SK-MEL-5 (cell line): ENCODE measurements at regions not wholly inside any gene's neighbourhood (a gene's known extent, or its start where the extent isn't known, plus 50 kb on each side); places are given as distances from the start of the nearest gene placed in this dataset.
"Not testable (repeated sequence)": the region's sequence is repeated elsewhere in the genome, so short reads cannot be mapped to it uniquely, and the experiment has no call there.

ENCODE experiments used
- DNase-seq: peaks from one replicate; pipeline ENCODE4 v3.0.0-alpha.2; 2016; ENCODE audit warnings: low read depth, low spot score
- in situ Hi-C: cut with HindIII; loops from 2 replicates; pipeline ENCODE4 v1.10.0; 2016; ENCODE audit warnings: low sequenced_read_pairs, high pct_unique_total_duplicates, low pct_unique_long_range_greater_than_20kb

GRCh38 chr14:58746701-58747100 is 108.9 kb downstream of the DACT1 start:
- no peak for DNase-seq

GRCh38 chr14:58747181-58747580 is 109.4 kb downstream of the DACT1 start:
- in situ Hi-C loops, result no loop called here
- no peak for DNase-seq

More at GRCh38 chr14:58746701-58747100, 108.9 kb downstream of the DACT1 start:
- in situ Hi-C loops, result no loop called here

GRCh38 chr14:58748251-58748650 is 110.5 kb downstream of the DACT1 start:
- in situ Hi-C loops, DNase-seq: not testable (repeated sequence)

- in situ Hi-C loops, result no loop called here
- DNase-seq, result no peak
Observed at GRCh38 chr14:58749066-58749669, 111.4 kb downstream of the DACT1 start.

- in situ Hi-C loops, result no loop called here
- DNase-seq, result no peak
Observed at GRCh38 chr14:58750321-58751269, 112.8 kb downstream of the DACT1 start.

- in situ Hi-C loops, result no loop called here
- no peak for DNase-seq
Observed at GRCh38 chr14:58751788-58752187, 114.0 kb downstream of the DACT1 start.

GRCh38 chr14:58752289-58752688 is 114.5 kb downstream of the DACT1 start:
- in situ Hi-C loops, result no loop called here
- DNase-seq, result no peak

- in situ Hi-C loops, result no loop called here
- no peak for DNase-seq
Observed at GRCh38 chr14:58752771-58753201, 115.0 kb downstream of the DACT1 start.

GRCh38 chr14:58755031-58755925 is 117.5 kb downstream of the DACT1 start:
- in situ Hi-C loops, result no loop called here

GRCh38 chr14:58760121-58760520 is 122.4 kb downstream of the DACT1 start:
- in situ Hi-C loops, result no loop called here
- no peak for DNase-seq

More at GRCh38 chr14:58755031-58755925, 117.5 kb downstream of the DACT1 start:
- no peak for DNase-seq

GRCh38 chr14:58762629-58763028 is 124.9 kb downstream of the DACT1 start:
- DNase-seq, result no peak
- in situ Hi-C loops, result no loop called here

GRCh38 chr14:58763210-58763609 is 125.4 kb downstream of the DACT1 start:
- in situ Hi-C loops, result no loop called here
- no peak for DNase-seq

GRCh38 chr14:58765418-58765831 is 127.7 kb downstream of the DACT1 start:
- no peak for DNase-seq
- in situ Hi-C loops, result no loop called here

GRCh38 chr14:58765843-58766242 is 128.1 kb downstream of the DACT1 start:
- in situ Hi-C loops, result no loop called here
- no peak for DNase-seq

- no peak for DNase-seq
- in situ Hi-C loops, result no loop called here
Observed at GRCh38 chr14:58769011-58769643, 131.4 kb downstream of the DACT1 start.

- DNase-seq, result no peak
- in situ Hi-C loops, result no loop called here
Observed at GRCh38 chr14:58769771-58770170, 132.0 kb downstream of the DACT1 start.

- DNase-seq, result no peak
- in situ Hi-C loops, result no loop called here
Observed at GRCh38 chr14:58770491-58770982, 132.8 kb downstream of the DACT1 start.
